ENCODE measurements at regions not wholly inside any gene's neighbourhood (a gene's known extent, or its start where the extent isn't known, plus 50 kb on each side); places are given as distances from the start of the nearest gene placed in this dataset.

GRCh38 chr21:38993561-38993960 lies 187.8 kb downstream of the ETS2 start:
- in situ Hi-C loops (cut with HindIII; ENCODE audit: low sequenced_read_pairs) = no loop called here
- no peak for DNase-seq (ENCODE audit: low spot score)

- no peak for DNase-seq (ENCODE audit: low spot score)
- in situ Hi-C loops (cut with HindIII; ENCODE audit: low sequenced_read_pairs) = no loop called here
Measured at GRCh38 chr21:38992737-38993136, 187.0 kb downstream of the ETS2 start.

GRCh38 chr21:38990424-38990794 lies 184.7 kb downstream of the ETS2 start:
- in situ Hi-C loops (cut with HindIII; ENCODE audit: low sequenced_read_pairs) = no loop called here
- no peak for DNase-seq (ENCODE audit: low spot score)

GRCh38 chr21:38989745-38990423 lies 184.2 kb downstream of the ETS2 start:
- DNase-seq (ENCODE audit: low spot score) = no peak
- in situ Hi-C loops (cut with HindIII; ENCODE audit: low sequenced_read_pairs) = no loop called here

- in situ Hi-C loops (cut with HindIII; ENCODE audit: low sequenced_read_pairs) = no loop called here
Measured at GRCh38 chr21:38989379-38989744, 183.6 kb downstream of the ETS2 start.

GRCh38 chr21:38988509-38989378 lies 183.0 kb downstream of the ETS2 start:
- DNase-seq (ENCODE audit: low spot score) = no peak

More at GRCh38 chr21:38989379-38989744, 183.6 kb downstream of the ETS2 start:
- no peak for DNase-seq (ENCODE audit: low spot score)

GRCh38 chr21:38987633-38988508 lies 182.1 kb downstream of the ETS2 start:
- peak; percentile 12 for DNase-seq (ENCODE audit: low spot score)
- in situ Hi-C loops (cut with HindIII; ENCODE audit: low sequenced_read_pairs) = no loop called here

More at GRCh38 chr21:38988509-38989378, 183.0 kb downstream of the ETS2 start:
- in situ Hi-C loops (cut with HindIII; ENCODE audit: low sequenced_read_pairs) = no loop called here

- in situ Hi-C loops (cut with HindIII; ENCODE audit: low sequenced_read_pairs) = no loop called here
Measured at GRCh38 chr21:38986806-38987632, 181.3 kb downstream of the ETS2 start.

GRCh38 chr21:38986406-38986805 lies 180.7 kb downstream of the ETS2 start:
- in situ Hi-C loops (cut with HindIII; ENCODE audit: low sequenced_read_pairs) = no loop called here
- no peak for DNase-seq (ENCODE audit: low spot score)

More at GRCh38 chr21:38986806-38987632, 181.3 kb downstream of the ETS2 start:
- no peak for DNase-seq (ENCODE audit: low spot score)

- in situ Hi-C loops (cut with HindIII; ENCODE audit: low sequenced_read_pairs) = no loop called here
- no peak for DNase-seq (ENCODE audit: low spot score)
Measured at GRCh38 chr21:38985568-38986378, 180.0 kb downstream of the ETS2 start.

GRCh38 chr21:38984982-38985567 lies 179.3 kb downstream of the ETS2 start:
- in situ Hi-C loops (cut with HindIII; ENCODE audit: low sequenced_read_pairs) = no loop called here
- no peak for DNase-seq (ENCODE audit: low spot score)

- in situ Hi-C loops (cut with HindIII; ENCODE audit: low sequenced_read_pairs) = no loop called here
- no peak for DNase-seq (ENCODE audit: low spot score)
Measured at GRCh38 chr21:38984568-38984967, 178.8 kb downstream of the ETS2 start.

- in situ Hi-C loops (cut with HindIII; ENCODE audit: low sequenced_read_pairs) = no loop called here
- no peak for DNase-seq (ENCODE audit: low spot score)
Measured at GRCh38 chr21:38983560-38983959, 177.8 kb downstream of the ETS2 start.

- in situ Hi-C loops (cut with HindIII; ENCODE audit: low sequenced_read_pairs) = no loop called here
- DNase-seq (ENCODE audit: low spot score) = no peak
Measured at GRCh38 chr21:38982804-38983203, 177.1 kb downstream of the ETS2 start.

GRCh38 chr21:38982096-38982495 lies 176.4 kb downstream of the ETS2 start:
- no peak for DNase-seq (ENCODE audit: low spot score)

GRCh38 chr21:38980416-38981313 lies 174.9 kb downstream of the ETS2 start:
- in situ Hi-C loops (cut with HindIII; ENCODE audit: low sequenced_read_pairs) = no loop called here

More at GRCh38 chr21:38982096-38982495, 176.4 kb downstream of the ETS2 start:
- in situ Hi-C loops (cut with HindIII; ENCODE audit: low sequenced_read_pairs) = no loop called here

More at GRCh38 chr21:38980416-38981313, 174.9 kb downstream of the ETS2 start:
- no peak for DNase-seq (ENCODE audit: low spot score)
